ENCODE measurements at regions not wholly inside any gene's neighbourhood (a gene's known extent, or its start where the extent isn't known, plus 50 kb on each side); places are given as distances from the start of the nearest gene placed in this dataset.

DNA sequence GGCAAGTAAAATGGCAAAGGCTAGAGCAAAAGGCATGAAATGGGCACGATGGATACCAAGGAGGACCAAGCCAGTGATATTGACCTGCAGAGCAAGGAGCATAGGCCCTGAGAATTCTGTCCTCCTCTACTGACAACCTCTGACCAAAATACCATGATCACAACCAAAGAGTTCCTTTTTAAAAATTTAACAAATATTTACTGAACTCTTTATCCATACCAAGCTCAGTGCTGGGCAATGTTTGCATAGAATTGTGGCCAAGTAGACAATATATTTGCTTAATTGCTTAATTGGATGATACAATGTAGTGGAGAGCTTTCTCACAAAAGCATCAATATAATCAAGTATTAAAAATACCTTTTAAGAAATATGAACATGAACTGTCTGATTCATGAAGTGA lies 265.7 kb downstream of the ICOS start:
- Histone ChIP-seq H3K36me3 (ENCODE audit: insufficient read depth) (no peaks in the 10 kb centered on the region), H3K27ac (ENCODE audit: low read depth) (no peak overlapping the region), H3K4me1 (ENCODE audit: insufficient read depth) (no peaks in the 10 kb centered on the region), H3K4me3 (ENCODE audit: low read depth, low read length) (no peak overlapping the region)
- WGBS: 87% methylated on average over 1 of the region's 1 CpG
- no peak for DNase-seq (ENCODE audit: extremely low spot score)

- 85% methylated on average over 4 of the region's 4 CpGs for WGBS
Measured at GRCh38 chr2:204203704-204204103, 267.1 kb downstream of the ICOS start.

DNA sequence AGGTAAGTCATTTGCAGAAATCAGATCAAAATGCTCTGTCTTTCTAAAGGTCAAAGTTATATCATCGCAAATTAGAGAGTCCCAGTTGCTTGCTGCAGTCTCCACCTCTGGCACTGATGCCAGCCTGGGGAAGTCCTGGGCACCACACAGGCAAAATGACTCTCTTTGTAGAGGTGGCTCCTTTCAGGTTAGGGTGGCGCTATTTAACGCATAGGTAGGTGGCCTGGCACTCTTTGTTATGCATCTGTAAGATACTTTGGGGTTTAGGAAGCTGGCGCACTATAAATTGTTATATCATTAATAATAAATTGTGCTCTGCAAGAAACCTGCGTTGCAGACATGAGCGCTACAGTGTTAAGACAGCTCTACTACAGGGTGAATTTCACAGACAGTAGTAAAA lies 268.5 kb downstream of the ICOS start:
- Histone ChIP-seq H3K27ac (ENCODE audit: low read depth) (no peak overlapping the region), H3K4me1 (ENCODE audit: insufficient read depth) (no peaks in the 10 kb centered on the region)

More at GRCh38 chr2:204203704-204204103, 267.1 kb downstream of the ICOS start:
- no peaks in the 10 kb centered on the region for H3K36me3 ChIP-seq (ENCODE audit: insufficient read depth)
- DNase-seq (ENCODE audit: extremely low spot score): no peak
- no peak overlapping the region for H3K4me3 ChIP-seq (ENCODE audit: low read depth, low read length)
- H3K4me1 ChIP-seq (ENCODE audit: insufficient read depth): no peaks in the 10 kb centered on the region
- H3K27ac ChIP-seq (ENCODE audit: low read depth): no peak overlapping the region

DNA sequence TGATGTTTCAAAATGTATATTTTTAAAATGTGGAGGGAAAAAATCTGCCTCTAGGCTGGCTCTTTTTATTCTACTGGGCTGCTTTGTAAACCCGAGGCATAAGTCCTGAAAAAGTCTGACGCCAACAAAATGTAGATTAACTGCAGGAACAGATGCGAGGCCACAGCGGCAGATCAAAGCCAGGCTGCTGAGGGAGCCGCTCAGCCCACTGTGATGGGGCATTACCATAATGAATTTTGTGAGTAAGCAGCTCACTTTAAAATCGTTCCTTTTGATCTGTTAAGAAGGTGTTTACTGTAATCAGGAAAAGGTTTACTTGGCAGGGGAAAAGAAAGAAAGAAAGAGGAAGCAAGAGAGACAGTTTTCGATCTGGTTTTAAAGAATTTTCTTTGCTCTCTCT lies 269.0 kb downstream of the ICOS start:
- Histone ChIP-seq H3K36me3 (ENCODE audit: insufficient read depth) (no peaks in the 10 kb centered on the region), H3K4me3 (ENCODE audit: low read depth, low read length) (no peak overlapping the region), H3K27ac (ENCODE audit: low read depth) (no peak overlapping the region), H3K4me1 (ENCODE audit: insufficient read depth) (no peaks in the 10 kb centered on the region)
- DNase-seq (ENCODE audit: extremely low spot score): no peak
- 49% methylated on average over 7 of the region's 7 CpGs for WGBS

More for the DNA sequence above, 268.5 kb downstream of the ICOS start:
- WGBS: 78% methylated on average over 6 of the region's 6 CpGs
- DNase-seq (ENCODE audit: extremely low spot score): no peak
- Histone ChIP-seq H3K36me3 (ENCODE audit: insufficient read depth) (no peaks in the 10 kb centered on the region), H3K4me3 (ENCODE audit: low read depth, low read length) (no peak overlapping the region)

GRCh38 chr2:204207866-204208265 lies 271.3 kb downstream of the ICOS start:
- Histone ChIP-seq H3K27ac (ENCODE audit: low read depth) (no peak overlapping the region), H3K36me3 (ENCODE audit: insufficient read depth) (no peaks in the 10 kb centered on the region), H3K4me1 (ENCODE audit: insufficient read depth) (no peaks in the 10 kb centered on the region), H3K4me3 (ENCODE audit: low read depth, low read length) (no peak overlapping the region)
- WGBS: 64% methylated on average over 1 of the region's 1 CpG
- no peak for DNase-seq (ENCODE audit: extremely low spot score)

- no peak overlapping the region for H3K27ac ChIP-seq (ENCODE audit: low read depth)
- DNase-seq (ENCODE audit: extremely low spot score): no peak
- no peak overlapping the region for H3K4me3 ChIP-seq (ENCODE audit: low read depth, low read length)
- no peaks in the 10 kb centered on the region for H3K36me3 ChIP-seq (ENCODE audit: insufficient read depth)
- H3K4me1 ChIP-seq (ENCODE audit: insufficient read depth): no peaks in the 10 kb centered on the region
Measured at GRCh38 chr2:204213588-204213987, 277.0 kb downstream of the ICOS start.

DNA sequence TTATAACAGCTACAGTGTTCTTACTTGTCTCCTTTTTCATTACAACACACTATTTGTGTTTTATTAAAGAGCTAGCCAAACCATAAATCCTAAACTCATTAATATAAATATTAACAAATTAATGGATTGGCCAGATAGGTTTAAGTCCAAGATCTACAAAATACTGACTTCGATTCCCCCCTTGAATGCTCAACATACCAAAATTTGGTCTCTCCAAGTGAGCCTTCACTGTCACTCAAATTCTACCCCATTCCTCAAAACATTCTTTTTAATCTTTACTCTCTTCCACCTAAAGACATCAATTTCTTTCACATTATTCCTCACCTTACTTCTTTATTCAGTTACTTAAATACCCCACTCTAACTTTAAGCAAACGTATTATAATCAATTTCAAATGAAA lies 281.5 kb downstream of the ICOS start:
- 91% methylated on average over 2 of the region's 2 CpGs for WGBS
- no peaks in the 10 kb centered on the region for H3K36me3 ChIP-seq (ENCODE audit: insufficient read depth)
- DNase-seq (ENCODE audit: extremely low spot score): no peak
- H3K4me1 ChIP-seq (ENCODE audit: insufficient read depth): no peaks in the 10 kb centered on the region
- no peak overlapping the region for H3K27ac ChIP-seq (ENCODE audit: low read depth)
- H3K4me3 ChIP-seq (ENCODE audit: low read depth, low read length): no peak overlapping the region

DNA sequence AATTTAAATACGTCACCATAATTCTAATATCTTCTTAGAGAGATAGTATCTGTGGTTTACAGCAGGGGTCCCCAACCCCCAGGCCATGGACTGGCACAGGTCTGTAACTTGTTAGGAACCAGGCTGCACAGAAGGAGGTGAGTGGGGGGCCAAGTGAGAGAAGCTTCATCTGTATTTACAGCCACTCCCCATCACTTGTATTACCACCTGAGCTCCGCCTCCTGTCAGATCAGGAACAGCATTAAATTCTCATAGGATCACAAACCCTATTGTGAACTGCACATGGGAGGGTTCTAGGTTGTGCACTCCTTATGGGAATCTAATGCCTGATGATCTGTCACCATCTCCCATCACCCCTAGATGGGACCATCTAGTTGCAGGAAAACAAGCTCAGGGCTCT lies 282.6 kb downstream of the ICOS start:
- Histone ChIP-seq H3K4me3 (ENCODE audit: low read depth, low read length) (no peak overlapping the region), H3K36me3 (ENCODE audit: insufficient read depth) (no peaks in the 10 kb centered on the region), H3K27ac (ENCODE audit: low read depth) (no peak overlapping the region), H3K4me1 (ENCODE audit: insufficient read depth) (no peaks in the 10 kb centered on the region)
- WGBS: 96% methylated on average over 2 of the region's 2 CpGs
- DNase-seq (ENCODE audit: extremely low spot score): no peak

DNA sequence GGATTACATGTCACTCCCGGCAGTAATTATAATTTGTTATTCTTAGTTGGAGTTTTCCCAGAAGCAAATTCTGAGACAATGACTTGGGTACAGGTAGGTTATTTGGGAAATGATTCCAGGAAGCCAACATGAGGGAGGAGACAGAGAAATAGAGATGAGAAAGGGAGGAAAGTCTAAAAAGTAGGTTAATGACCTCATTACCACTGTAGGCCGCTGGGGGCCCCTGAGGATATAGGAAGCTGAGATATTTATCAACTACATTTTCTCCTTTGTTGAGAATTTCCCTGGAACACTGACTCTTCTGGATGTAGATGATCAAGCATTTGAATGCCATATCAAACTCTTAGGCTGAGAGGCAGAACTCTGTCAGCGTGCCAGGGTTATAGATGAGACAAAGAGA lies 284.3 kb downstream of the ICOS start:
- 89% methylated on average over 3 of the region's 3 CpGs for WGBS
- Histone ChIP-seq H3K36me3 (ENCODE audit: insufficient read depth) (no peaks in the 10 kb centered on the region), H3K4me1 (ENCODE audit: insufficient read depth) (no peaks in the 10 kb centered on the region), H3K4me3 (ENCODE audit: low read depth, low read length) (no peak overlapping the region), H3K27ac (ENCODE audit: low read depth) (no peak overlapping the region)
- DNase-seq (ENCODE audit: extremely low spot score): no peak

DNA sequence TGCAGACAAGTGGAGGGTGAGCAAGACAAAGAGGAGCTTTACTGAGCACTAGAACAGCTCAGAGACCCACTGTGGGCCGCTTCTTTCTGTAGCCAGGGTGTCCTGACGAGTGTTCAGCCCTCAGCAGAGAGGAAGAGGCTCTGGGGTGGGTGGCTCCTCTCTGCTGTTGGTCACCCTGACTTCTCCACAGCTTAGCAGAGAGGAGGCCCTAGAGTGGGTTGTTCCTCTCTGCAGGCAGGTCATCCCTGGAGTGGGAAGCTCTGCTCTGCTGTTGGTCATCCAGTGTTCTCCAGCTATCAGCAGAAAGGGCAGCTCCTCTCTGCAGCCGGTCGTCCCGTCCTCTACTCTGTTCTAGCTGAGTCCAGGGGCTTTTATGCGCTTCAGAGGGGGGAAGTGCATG lies 286.5 kb downstream of the ICOS start:
- Histone ChIP-seq H3K36me3 (ENCODE audit: insufficient read depth) (no peaks in the 10 kb centered on the region), H3K4me3 (ENCODE audit: low read depth, low read length) (no peak overlapping the region), H3K4me1 (ENCODE audit: insufficient read depth) (no peaks in the 10 kb centered on the region), H3K27ac (ENCODE audit: low read depth) (no peak overlapping the region)
- DNase-seq (ENCODE audit: extremely low spot score): no peak
- 93% methylated on average over 6 of the region's 6 CpGs for WGBS

GRCh38 chr2:204223544-204223943 lies 287.0 kb downstream of the ICOS start:
- WGBS: 98% methylated on average over 9 of the region's 9 CpGs
- Histone ChIP-seq H3K4me1 (ENCODE audit: insufficient read depth) (no peaks in the 10 kb centered on the region), H3K4me3 (ENCODE audit: low read depth, low read length) (no peak overlapping the region), H3K36me3 (ENCODE audit: insufficient read depth) (no peaks in the 10 kb centered on the region), H3K27ac (ENCODE audit: low read depth) (no peak overlapping the region)
- DNase-seq (ENCODE audit: extremely low spot score): no peak

DNA sequence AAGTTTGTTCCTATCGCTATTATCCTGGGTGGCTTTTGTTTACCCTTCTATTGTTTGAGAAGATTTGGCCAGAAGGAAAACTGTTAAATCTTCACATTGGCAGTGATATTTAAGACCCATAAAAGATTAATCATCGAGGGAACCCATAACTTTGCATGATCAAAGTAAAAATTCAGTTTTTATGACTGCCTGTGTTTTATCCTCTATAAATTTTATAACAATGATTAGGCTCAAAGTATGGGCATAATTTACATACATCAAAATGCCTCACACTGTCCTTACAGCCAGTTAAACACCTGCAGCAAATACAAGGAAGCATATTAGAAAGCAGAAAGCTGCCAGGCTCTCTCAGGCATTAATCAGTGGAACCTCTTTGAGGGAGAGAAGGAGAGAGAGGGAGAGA lies 289.1 kb downstream of the ICOS start:
- WGBS: 41% methylated on average over 2 of the region's 2 CpGs
- H3K4me1 ChIP-seq (ENCODE audit: insufficient read depth): no peaks in the 10 kb centered on the region

GRCh38 chr2:204226305-204226880 lies 289.8 kb downstream of the ICOS start:
- no peak overlapping the region for H3K27ac ChIP-seq (ENCODE audit: low read depth)
- 23% methylated on average over 9 of the region's 9 CpGs for WGBS
- H3K4me1 ChIP-seq (ENCODE audit: insufficient read depth): no peaks in the 10 kb centered on the region
- DNase-seq (ENCODE audit: extremely low spot score): no peak
- H3K4me3 ChIP-seq (ENCODE audit: low read depth, low read length): no peak overlapping the region
- H3K36me3 ChIP-seq (ENCODE audit: insufficient read depth): no peaks in the 10 kb centered on the region

More for the DNA sequence above, 289.1 kb downstream of the ICOS start:
- DNase-seq (ENCODE audit: extremely low spot score): no peak
- Histone ChIP-seq H3K4me3 (ENCODE audit: low read depth, low read length) (no peak overlapping the region), H3K27ac (ENCODE audit: low read depth) (no peak overlapping the region), H3K36me3 (ENCODE audit: insufficient read depth) (no peaks in the 10 kb centered on the region)

GRCh38 chr2:204228169-204228886 lies 291.8 kb downstream of the ICOS start:
- no peaks in the 10 kb centered on the region for H3K36me3 ChIP-seq (ENCODE audit: insufficient read depth)
- H3K27ac ChIP-seq (ENCODE audit: low read depth): no peak overlapping the region
- H3K4me1 ChIP-seq (ENCODE audit: insufficient read depth): no peaks in the 10 kb centered on the region
- H3K4me3 ChIP-seq (ENCODE audit: low read depth, low read length): no peak overlapping the region
- no peak for DNase-seq (ENCODE audit: extremely low spot score)
- 65% methylated on average over 8 of the region's 8 CpGs for WGBS
